ENCODE measurements at regions not wholly inside any gene's neighbourhood (a gene's known extent, or its start where the extent isn't known, plus 50 kb on each side); places are given as distances from the start of the nearest gene placed in this dataset.
"Not testable (repeated sequence)": the region's sequence is repeated elsewhere in the genome, so short reads cannot be mapped to it uniquely, and the experiment has no call there.

GRCh38 chr3:44146073-44146472 lies 95.6 kb upstream of the TOPAZ1 start:
- peaks cover 22 to 29% of the 10 kb centered on the region in 2 donors for H3K27me3 Mint-ChIP-seq
- H3K27ac Mint-ChIP-seq: no peak overlapping the region
- DNase-seq: no peak
- no peaks in the 10 kb centered on the region for H3K9me3 Mint-ChIP-seq
- no peaks in the 10 kb centered on the region for H3K4me1 Mint-ChIP-seq
- no peak for ATAC-seq (replicated peaks)
- no peak overlapping the region for H3K4me3 Mint-ChIP-seq
- no peaks in the 10 kb centered on the region for H3K36me3 Mint-ChIP-seq

DNA sequence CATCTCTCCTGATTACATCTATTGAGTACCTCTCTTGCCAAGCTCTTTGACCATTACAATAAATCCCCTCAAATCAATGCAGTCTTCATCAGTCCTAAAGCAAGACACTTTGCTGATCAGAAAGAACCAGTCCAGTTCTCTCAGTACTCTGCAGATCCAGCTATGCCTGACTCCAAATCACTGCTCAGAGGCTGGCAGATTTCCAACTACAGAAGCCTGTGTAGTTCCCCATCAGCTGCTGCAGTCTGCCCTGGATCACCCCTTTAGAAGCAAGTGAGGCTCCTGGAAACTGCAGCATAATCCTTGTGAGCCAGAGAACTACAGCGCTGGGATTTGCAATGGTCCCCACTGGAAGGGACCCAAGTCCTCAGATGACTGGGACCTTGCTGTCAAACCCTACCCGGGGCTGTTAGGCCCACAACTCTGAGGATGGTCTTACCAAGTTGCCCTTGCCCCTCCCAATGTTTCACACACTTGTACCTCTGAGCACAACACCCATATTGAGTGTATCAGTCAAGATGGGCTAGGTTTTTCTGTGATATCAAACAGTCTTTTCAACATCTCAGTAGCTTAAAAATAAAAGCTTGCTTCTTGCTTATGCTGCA lies 81.9 kb upstream of the TOPAZ1 start:
- peaks cover 21 to 33% of the 10 kb centered on the region in 2 donors for H3K27me3 Mint-ChIP-seq

GRCh38 chr3:44160818-44161217 lies 80.9 kb upstream of the TOPAZ1 start:
- Mint-ChIP-seq H3K36me3 (no peaks in the 10 kb centered on the region), H3K9me3 (no peaks in the 10 kb centered on the region), H3K4me3 (no peak overlapping the region), H3K27me3 (peaks cover 23 to 29% of the 10 kb centered on the region in 2 donors), H3K27ac (no peak overlapping the region), H3K4me1 (no peaks in the 10 kb centered on the region)
- DNase-seq: no peak
- ATAC-seq (replicated peaks): peak; percentile 81 to 85

More for the DNA sequence above, 81.9 kb upstream of the TOPAZ1 start:
- no peak overlapping the region for H3K27ac Mint-ChIP-seq
- H3K9me3 Mint-ChIP-seq: no peaks in the 10 kb centered on the region
- H3K4me1 Mint-ChIP-seq: no peaks in the 10 kb centered on the region
- ATAC-seq (replicated peaks): no peak
- H3K36me3 Mint-ChIP-seq: no peaks in the 10 kb centered on the region
- H3K4me3 Mint-ChIP-seq: no peak overlapping the region
- DNase-seq: no peak

DNA sequence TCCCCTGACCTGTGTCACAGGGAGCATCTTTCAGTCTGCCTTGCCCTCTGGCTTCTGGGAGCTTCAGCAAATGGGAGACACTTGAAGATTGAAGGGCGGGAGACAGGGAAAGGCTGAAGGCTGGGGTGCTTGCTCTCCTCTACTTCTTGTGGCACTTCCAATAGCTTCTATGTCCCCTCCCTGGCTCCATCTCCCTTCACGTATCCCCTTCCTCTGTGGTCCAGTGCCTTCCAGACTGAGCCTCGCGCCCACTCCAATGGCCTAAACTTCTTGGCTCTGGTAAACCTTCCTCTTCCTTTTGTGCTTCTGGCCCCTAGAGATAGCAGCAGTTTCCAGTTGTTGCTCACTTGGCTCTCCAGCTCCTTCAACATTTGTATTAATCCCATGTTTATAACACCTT lies 69.8 kb upstream of the TOPAZ1 start:
- Mint-ChIP-seq H3K36me3 (no peaks in the 10 kb centered on the region), H3K4me1 (no peaks in the 10 kb centered on the region), H3K9me3 (no peaks in the 10 kb centered on the region), H3K27ac (no peak overlapping the region), H3K4me3 (no peak overlapping the region), H3K27me3 (peaks cover 7 to 13% of the 10 kb centered on the region in 2 donors)
- ATAC-seq (replicated peaks) (no peak), DNase-seq (no peak)

GRCh38 chr3:44172701-44173100 lies 69.0 kb upstream of the TOPAZ1 start:
- H3K27me3 Mint-ChIP-seq: peaks cover 7 to 12% of the 10 kb centered on the region in 2 donors
- not testable (repeated sequence) for H3K36me3 Mint-ChIP-seq; H3K27ac Mint-ChIP-seq; H3K4me3 Mint-ChIP-seq; H3K9me3 Mint-ChIP-seq; DNase-seq; ATAC-seq (replicated peaks); H3K4me1 Mint-ChIP-seq

DNA sequence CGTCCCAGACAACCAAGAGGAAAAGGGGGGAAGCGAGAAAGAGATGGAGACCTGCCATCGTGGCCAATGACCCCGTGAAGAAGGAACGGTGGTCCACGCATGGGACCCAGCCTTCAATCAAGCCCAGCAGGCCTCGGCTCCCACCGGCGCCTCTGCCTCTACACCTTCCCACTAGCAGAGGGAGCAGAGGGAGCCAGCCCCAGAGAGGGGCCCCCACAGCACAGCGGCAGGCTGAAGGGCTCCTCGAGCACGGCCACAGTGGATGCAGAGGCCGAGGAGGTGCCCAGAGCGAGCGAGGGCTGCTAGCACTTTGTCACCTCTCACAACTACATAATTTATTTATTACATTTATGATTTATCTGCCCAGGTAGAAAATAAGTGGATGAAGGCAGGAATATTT lies 68.4 kb upstream of the TOPAZ1 start:
- DNase-seq (no peak), ATAC-seq (replicated peaks) (no peak)
- Mint-ChIP-seq H3K27ac (no peak overlapping the region), H3K27me3 (peaks cover 7 to 12% of the 10 kb centered on the region in 2 donors), H3K4me1 (no peaks in the 10 kb centered on the region), H3K9me3 (no peaks in the 10 kb centered on the region), H3K4me3 (no peak overlapping the region), H3K36me3 (no peaks in the 10 kb centered on the region)

DNA sequence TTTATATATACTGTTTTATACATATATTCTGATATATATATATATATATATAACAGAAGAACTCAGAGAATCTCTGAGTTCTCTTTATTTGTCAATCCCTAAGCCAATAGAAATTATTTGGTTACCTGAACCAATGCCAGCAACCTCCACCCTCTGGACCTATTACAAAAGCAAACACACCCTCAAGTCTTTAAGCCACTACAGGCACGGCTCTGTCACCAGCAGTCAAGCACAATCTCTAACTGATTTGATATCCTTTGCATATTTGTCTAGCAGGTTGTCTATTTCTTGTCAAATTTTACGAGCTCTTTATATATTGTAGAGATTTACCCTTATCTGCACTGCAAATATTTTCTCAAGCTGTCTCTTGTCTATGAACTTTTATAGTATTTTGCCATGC lies 66.6 kb upstream of the TOPAZ1 start:
- Mint-ChIP-seq H3K27me3 (peaks cover 7 to 12% of the 10 kb centered on the region in 2 donors), H3K9me3 (no peaks in the 10 kb centered on the region), H3K4me3 (no peak overlapping the region), H3K36me3 (no peaks in the 10 kb centered on the region), H3K4me1 (no peaks in the 10 kb centered on the region), H3K27ac (no peak overlapping the region)
- ATAC-seq (replicated peaks) (no peak), DNase-seq (no peak)

DNA sequence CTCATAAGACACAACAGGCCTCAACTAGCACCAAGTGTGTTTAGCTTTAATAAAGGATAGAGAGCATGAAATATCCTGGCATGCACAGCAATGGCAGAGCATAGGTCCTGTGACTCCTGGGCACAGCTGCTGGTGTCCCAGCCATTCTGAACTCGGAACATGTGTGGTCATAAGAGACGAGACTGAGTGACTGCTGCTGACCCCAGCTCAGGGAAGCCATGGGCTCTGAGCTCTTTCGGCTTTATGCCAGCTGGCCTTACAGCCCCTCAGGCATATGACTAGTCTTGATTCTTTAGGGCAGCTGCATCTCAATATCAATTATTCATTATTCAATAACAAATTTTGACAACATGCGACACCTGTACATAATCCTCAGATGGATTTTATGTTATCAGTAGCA lies 62.4 kb upstream of the TOPAZ1 start:
- H3K27me3 Mint-ChIP-seq: no peaks in the 10 kb centered on the region

DNA sequence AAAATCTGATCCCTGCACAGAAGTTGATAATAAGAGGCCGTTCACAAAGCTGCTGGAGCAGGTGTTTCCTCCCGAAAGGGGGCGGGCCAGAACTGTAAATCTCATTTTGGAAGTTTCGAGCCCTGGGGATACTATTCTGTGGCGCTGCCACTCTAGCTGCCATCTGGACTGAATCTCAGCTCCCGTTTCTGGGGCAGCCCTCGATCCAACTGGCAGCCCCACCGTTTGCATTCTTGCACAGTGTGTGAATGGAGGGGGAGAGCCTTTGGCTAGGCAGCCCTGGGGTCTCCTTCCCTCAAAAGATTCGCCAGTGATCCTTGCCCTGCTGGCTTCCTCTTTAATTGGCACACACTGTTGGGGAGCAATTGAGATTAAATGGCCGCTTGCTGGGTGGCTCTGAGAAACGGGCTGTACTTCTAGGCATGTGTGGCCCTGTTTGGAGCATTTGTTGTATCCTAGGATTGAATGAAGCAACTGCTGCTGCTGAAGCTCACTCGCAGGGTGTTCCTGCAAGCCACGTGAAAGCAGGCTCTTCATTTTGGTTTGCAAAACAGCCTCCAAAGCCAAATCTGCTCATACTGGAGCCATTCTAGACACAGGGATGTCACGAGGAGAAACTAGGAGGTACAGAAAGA lies 57.2 kb upstream of the TOPAZ1 start:
- Mint-ChIP-seq H3K27me3 (no peaks in the 10 kb centered on the region), H3K36me3 (no peaks in the 10 kb centered on the region), H3K9me3 (no peaks in the 10 kb centered on the region), H3K4me3 (no peak overlapping the region), H3K4me1 (peaks cover 19 to 27% of the 10 kb centered on the region in 2 donors), H3K27ac (no peak overlapping the region)
- no peak for DNase-seq
- ATAC-seq (replicated peaks): no peak

More for the DNA sequence above, 62.4 kb upstream of the TOPAZ1 start:
- Mint-ChIP-seq H3K36me3 (no peaks in the 10 kb centered on the region), H3K9me3 (no peaks in the 10 kb centered on the region), H3K4me3 (no peak overlapping the region), H3K27ac (no peak overlapping the region), H3K4me1 (no peaks in the 10 kb centered on the region)
- ATAC-seq (replicated peaks) (no peak), DNase-seq (no peak)

- Mint-ChIP-seq H3K36me3 (no peaks in the 10 kb centered on the region), H3K4me1 (peaks cover 19 to 27% of the 10 kb centered on the region in 2 donors), H3K27me3 (no peaks in the 10 kb centered on the region), H3K27ac (no peak overlapping the region), H3K4me3 (no peak overlapping the region), H3K9me3 (no peaks in the 10 kb centered on the region)
- DNase-seq (no peak), ATAC-seq (replicated peaks) (peak; percentile 52 to 58)
Observed at GRCh38 chr3:44185396-44185915, 56.2 kb upstream of the TOPAZ1 start.

DNA sequence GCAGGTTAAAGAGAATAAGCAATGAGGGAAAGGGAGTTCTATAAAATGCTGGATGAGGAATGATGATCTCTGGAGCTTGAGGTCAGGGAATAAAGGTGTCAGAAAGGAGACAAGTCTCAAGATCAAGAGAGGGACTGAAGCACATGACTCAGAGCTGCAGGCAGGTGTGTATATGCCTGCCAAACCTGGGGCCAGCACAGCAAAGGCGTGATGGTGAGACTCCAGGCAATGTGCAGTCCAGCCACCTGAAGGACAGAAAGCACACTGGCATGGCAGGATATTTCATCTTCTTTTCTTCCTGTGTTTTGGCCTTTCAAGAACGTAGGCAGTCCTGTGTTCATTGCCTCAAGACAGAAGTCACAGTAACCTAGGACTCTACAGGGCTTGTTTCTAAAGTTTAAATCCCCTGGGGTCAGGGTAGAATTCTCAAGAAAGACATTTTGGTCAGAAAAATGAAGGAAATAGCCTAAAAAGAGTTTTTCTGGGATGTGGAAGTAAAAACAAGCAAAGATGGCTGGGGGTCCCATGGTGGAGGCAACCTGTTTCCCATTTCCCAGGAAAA lies 55.5 kb upstream of the TOPAZ1 start:
- no peaks in the 10 kb centered on the region for H3K27me3 Mint-ChIP-seq
- H3K9me3 Mint-ChIP-seq: no peaks in the 10 kb centered on the region
- DNase-seq (no peak), ATAC-seq (replicated peaks) (peak; percentile 61 to 63)
- H3K36me3 Mint-ChIP-seq: no peaks in the 10 kb centered on the region
- no peak overlapping the region for H3K4me3 Mint-ChIP-seq
- no peak overlapping the region for H3K27ac Mint-ChIP-seq
- peaks cover 19 to 27% of the 10 kb centered on the region in 2 donors for H3K4me1 Mint-ChIP-seq

- peak; percentile 38 to 58 for ATAC-seq (replicated peaks)
- H3K36me3 Mint-ChIP-seq: no peaks in the 10 kb centered on the region
- no peak overlapping the region for H3K4me3 Mint-ChIP-seq
- no peak for DNase-seq
- no peaks in the 10 kb centered on the region for H3K27me3 Mint-ChIP-seq
- H3K4me1 Mint-ChIP-seq: peaks cover 19 to 27% of the 10 kb centered on the region in 2 donors
- H3K9me3 Mint-ChIP-seq: no peaks in the 10 kb centered on the region
- no peak overlapping the region for H3K27ac Mint-ChIP-seq
Observed at GRCh38 chr3:44186712-44187111, 55.0 kb upstream of the TOPAZ1 start.

Data from stimulated activated naive B cell treated with anti-CD40 and anti-IgM and Interleukin-4, amounts not matched to agents 10 μg/mL and 1 μg/mL and 100 μg/mL, for 72 hours (primary cell).